C4-2B (cell line): ENCODE measurements at regions not wholly inside any gene's neighbourhood (a gene's known extent, or its start where the extent isn't known, plus 50 kb on each side); places are given as distances from the start of the nearest gene placed in this dataset.

Source experiments
- CTCF ChIP-seq: fragments of 450-650 bp; conservative IDR thresholded peaks from 2 replicates; pipeline ENCODE4 v1.5.1; 2017; ENCODE audit warnings: mild to moderate bottlenecking
- ZFX ChIP-seq: fragments of 450-650 bp; IDR thresholded peaks from 2 replicates; pipeline ENCODE4 v1.6.1; 2017

- TF ChIP-seq CTCF (no peak), ZFX (no peak)
These were observed 201.1 kb upstream of the RGS6 start for GRCh38 chr14:71731096-71731495.
